ENCODE measurements at regions not wholly inside any gene's neighbourhood (a gene's known extent, or its start where the extent isn't known, plus 50 kb on each side); places are given as distances from the start of the nearest gene placed in this dataset.

GRCh38 chr7:121479466-121479865, 83.4 kb upstream of the FAM3C start:
- H3K9me1 ChIP-seq (replicated peaks; ENCODE audit: control insufficient read depth, extremely low read depth, insufficient read depth, low read length) = no peaks in the 10 kb centered on the region
- H3K27ac ChIP-seq (ENCODE audit: insufficient read depth, low read depth, low read length) = no peak overlapping the region
- no peak overlapping the region for H3K4me3 ChIP-seq (replicated peaks in 1 of 3; ENCODE audit: insufficient read depth in 1 of 3, low read depth in 1 of 3, low read length in 3 of 3)
- H3K4me2 ChIP-seq (ENCODE audit: insufficient read depth, low read length) = no peak overlapping the region
- no peaks in the 10 kb centered on the region for H4K20me1 ChIP-seq (replicated peaks; ENCODE audit: control insufficient read depth, extremely low read depth, insufficient read depth, low read length)
- DNase-seq (ENCODE audit: low read depth, low spot score) = no peak
- no peaks in the 10 kb centered on the region for H3K79me2 ChIP-seq (ENCODE audit: control insufficient read depth, insufficient read depth, low read length)
- CTCF ChIA-PET = no interaction called here
- POLR2A ChIA-PET = no interaction called here
- H3K27me3 ChIP-seq (ENCODE audit: control insufficient read depth in 2 of 2, insufficient read depth in 2 of 2, low read length in 2 of 2) = peaks cover 0 to 2% of the 10 kb centered on the region in 2 experiments
- H2AFZ ChIP-seq (ENCODE audit: low read depth, low read length) = no peak overlapping the region
- H3K4me1 ChIP-seq (ENCODE audit: control insufficient read depth, extremely low read depth, insufficient read depth, low read length) = no peaks in the 10 kb centered on the region
- intact Hi-C loops (cut with micrococcal nuclease) (no loop called here), dilution Hi-C loops (cut with MboI; ENCODE audit: extremely low pct_ligation_motif_present, low sequenced_read_pairs) (no loop called here)
- no peaks in the 10 kb centered on the region for H3K9me3 ChIP-seq (replicated peaks; ENCODE audit: control insufficient read depth, insufficient read depth, low read length)
- FAIRE-seq = no peak
- no peak overlapping the region for H3K9ac ChIP-seq (replicated peaks; ENCODE audit: extremely low read depth, insufficient read depth, low read length)
- no peak for TF ChIP-seq FOS (IDR thresholded peaks at IDR 0.05; ENCODE audit: borderline replicate concordance, insufficient read depth, low read length)
- no peak for TF ChIP-seq GATA2 (IDR thresholded peaks at IDR 0.05; ENCODE audit: insufficient read depth, insufficient read length, low read depth, low read length)
- TF ChIP-seq CTCF (IDR thresholded peaks at IDR 0.05; ENCODE audit: extremely low read depth in 1 of 2, insufficient read depth in 1 of 2, low read depth in 1 of 2, low read length in 2 of 2) = no peak
- no peak for TF ChIP-seq MAX (IDR thresholded peaks at IDR 0.05; ENCODE audit: insufficient read depth, insufficient read length)
- no peak for TF ChIP-seq MYC (IDR thresholded peaks at IDR 0.05; ENCODE audit: low read depth, low read length)
- TF ChIP-seq EZH2 (IDR thresholded peaks at IDR 0.05; ENCODE audit: borderline replicate concordance, low read depth, low read length, severe bottlenecking) = no peak
- no peak for TF ChIP-seq POLR2A (IDR thresholded peaks at IDR 0.05; ENCODE audit: low read depth, low read length)
- no peak for TF ChIP-seq JUN (IDR thresholded peaks at IDR 0.05; ENCODE audit: borderline replicate concordance, insufficient read depth, insufficient read length, low read depth)
- no peak for TF ChIP-seq POLR2AphosphoS5 (IDR thresholded peaks at IDR 0.05; ENCODE audit: insufficient read depth, low read depth, low read length)
- no TSS peak for BruUV-seq (replicated peaks)
- H3K36me3 ChIP-seq (ENCODE audit: control insufficient read depth in 2 of 2, extremely low read depth in 1 of 2, insufficient read depth in 2 of 2, low read length in 2 of 2) = no peaks in the 10 kb centered on the region
